ENCODE measurements at regions not wholly inside any gene's neighbourhood (a gene's known extent, or its start where the extent isn't known, plus 50 kb on each side); places are given as distances from the start of the nearest gene placed in this dataset.

DNA sequence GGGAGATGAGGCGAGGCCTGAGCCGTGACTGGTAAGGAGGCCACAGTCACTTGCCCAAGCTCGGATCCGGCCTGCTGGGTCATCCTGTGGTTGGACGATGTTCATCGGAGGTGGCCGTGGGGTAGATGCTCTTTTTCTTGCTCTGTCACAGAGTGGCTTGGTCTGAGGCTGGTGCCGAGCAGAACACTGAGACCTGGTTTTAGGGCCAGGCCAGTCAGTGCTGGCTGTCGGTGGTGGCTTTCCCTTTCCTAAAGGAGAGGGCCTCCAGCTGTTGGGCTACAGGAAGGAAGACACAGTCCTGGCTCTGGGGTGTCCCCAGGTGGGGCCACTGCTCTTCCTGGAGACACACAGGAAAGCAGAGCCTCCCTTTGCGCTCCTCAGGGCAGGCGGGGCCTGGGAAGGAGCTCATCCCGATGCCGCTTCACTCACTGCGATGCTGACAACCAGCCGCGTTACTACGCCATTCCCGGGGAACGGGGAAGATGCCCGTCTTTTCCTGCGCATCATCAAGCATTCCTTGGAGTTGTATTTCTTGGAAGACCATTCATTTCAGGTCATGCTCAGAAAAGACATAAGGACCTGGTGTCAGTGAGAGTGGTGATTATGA is 254.8 kb upstream of the IRX4 start:
- DNase-seq, result no peak

DNA sequence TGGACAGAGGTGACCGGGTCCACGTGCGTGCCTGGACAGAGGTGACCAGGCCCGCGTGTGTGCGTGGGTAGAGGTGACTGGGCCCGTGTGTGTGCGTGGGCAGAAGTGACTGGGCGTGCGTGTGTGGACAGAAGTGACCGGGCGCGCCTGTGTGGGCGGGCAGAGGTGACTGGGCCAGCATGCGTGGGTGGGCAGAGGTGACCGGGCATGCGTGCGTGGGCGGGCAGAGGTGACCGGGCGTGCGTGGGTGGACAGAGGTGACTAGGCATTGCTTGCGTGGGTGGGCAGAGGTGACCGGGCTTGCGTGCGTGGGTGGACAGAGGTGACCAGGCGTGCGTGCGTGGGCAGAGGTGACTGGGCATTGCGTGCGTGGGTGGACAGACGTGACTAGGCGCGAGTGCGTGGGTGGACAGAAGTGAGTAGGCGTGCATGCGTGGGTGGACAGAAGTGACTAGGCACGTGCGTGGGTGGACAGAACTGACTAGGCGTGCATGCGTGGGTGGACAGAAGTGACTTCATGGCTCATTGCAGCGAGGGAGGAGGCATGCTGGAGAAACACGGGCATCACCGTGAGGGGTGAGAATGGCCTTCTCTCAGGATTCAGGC is 254.1 kb upstream of the IRX4 start:
- DNase-seq, result no peak

DNA sequence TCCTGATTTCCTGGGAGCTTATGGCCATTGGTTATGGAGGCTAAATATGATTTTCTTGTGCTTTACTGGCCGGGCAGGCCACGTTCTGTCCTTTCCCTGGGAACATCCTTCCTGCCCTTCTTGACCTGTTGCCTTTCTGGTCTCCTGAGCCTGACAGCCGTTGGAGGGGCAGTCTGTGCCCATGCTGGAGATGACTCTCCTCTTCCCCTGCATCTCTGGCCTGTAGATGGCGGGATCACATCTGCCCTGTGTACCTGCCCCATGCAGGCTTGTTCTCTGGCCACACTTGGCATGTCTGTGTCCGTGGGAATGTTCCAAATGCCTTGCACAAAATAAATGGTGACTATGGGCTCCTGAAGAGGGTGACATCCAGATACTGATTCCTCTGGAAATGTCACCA is 253.1 kb upstream of the IRX4 start:
- DNase-seq, result no peak

DNA sequence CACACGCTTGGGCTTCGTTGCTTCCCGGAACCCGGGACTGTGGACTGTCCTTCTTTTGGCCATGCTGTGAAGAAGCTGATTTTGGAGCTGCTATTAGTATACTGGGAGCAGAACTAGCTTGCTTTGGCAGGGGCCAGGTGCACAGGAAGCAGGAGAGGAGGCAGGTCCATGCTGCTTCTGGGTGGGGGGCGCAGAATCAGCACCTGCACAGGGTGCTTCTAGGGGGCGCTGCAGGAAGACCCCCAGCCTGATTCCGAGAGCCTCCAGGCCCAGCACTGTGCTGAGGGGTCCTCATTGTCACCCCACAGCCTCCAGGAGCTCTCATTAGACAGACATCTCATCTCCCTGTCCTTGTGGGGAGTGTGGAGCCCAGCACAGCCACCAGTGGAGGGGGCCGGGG is 252.6 kb upstream of the IRX4 start:
- no peak for DNase-seq

DNA sequence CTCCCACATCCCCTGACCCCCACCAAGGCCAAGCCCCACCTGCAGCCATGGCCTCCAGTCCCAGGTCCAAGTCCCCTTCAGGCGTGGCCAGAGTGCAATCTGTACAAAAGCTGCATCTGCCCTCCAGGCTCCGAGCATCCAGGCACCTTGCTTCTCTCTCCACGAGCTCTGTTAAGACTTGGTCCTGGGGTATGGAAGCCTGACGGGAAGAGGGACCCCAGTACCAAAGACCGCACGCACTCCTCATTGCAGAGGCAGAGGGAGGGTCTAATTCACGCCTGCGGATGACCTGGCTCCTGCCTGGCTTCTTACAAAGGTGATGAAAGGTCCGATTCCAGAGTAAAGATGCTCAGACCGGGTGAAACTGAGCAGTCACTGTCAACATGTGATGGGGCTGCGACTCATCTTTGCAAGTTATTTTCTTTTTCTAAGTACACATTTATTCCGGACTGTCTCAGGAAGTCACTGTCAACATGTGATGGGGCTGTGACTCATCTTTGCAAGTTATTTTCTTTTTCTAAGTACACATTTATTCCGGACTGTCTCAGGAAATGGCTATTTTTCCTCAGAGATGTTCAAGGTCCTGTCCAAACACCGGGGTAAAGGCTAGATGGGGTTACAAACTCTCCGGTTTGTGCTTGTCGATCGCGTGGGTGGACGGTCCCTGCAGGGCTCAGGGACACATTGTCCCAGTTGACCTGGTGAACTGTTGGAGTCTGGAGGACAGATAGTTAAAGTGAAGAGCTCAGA is 252.0 kb upstream of the IRX4 start:
- DNase-seq, result no peak

DNA sequence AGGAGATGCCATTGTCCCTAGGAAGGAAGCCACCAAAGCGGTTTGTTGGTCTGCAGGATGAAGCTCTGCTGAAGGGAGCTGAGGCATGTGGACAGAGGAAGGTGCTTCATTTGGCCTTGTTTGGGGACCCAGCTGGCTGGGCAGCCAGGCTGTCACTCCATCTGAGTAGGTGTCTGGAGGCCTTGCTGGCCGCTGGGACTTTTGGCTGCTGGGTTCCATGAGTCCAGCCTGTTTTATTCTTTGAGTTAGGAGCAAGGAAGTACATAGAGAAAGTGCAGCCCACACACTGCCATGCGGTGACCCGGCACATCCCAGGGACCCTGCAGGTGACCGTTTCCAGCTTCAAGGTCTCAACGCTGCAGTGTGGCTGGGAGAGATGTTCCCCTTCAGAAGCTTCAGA is 251.2 kb upstream of the IRX4 start:
- DNase-seq, result no peak

DNA sequence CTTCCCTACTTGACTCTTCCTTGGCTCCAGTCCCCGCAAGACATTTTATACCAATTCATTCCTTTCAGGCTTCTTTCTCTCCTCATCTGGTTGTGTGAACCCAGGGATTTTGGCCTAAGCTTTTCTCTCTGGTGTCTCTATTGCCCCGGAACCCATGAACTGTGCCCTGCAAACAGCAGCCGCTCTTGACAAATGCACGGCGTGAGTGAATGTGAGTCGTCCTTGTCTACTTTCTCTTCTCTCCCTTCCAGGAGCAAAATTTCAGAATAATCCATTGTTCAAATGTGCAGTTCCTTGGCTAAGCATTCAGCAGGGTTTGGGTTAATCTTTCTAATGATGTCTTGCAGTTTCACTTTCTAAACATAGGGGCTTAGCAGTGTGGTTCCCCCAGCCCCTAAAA is 250.4 kb upstream of the IRX4 start:
- no peak for DNase-seq

DNA sequence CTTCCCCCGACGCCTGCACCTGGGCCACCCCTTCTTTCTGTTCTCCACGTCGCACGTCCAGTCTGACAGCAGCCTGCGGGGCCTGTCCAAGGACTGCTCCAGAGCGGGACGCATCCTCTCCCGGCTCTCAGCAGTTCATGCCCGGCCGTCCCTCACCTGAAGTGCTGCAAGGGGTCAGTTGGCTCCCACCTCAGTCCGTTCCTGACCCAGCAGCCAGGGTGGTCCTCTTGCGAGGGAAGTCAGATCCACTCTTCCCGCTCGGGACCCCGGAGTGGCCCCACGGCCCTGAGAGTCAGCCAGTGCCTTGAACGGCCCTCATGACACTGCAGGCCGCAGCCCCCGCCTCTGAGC is 249.7 kb upstream of the IRX4 start:
- DNase-seq, result no peak

DNA sequence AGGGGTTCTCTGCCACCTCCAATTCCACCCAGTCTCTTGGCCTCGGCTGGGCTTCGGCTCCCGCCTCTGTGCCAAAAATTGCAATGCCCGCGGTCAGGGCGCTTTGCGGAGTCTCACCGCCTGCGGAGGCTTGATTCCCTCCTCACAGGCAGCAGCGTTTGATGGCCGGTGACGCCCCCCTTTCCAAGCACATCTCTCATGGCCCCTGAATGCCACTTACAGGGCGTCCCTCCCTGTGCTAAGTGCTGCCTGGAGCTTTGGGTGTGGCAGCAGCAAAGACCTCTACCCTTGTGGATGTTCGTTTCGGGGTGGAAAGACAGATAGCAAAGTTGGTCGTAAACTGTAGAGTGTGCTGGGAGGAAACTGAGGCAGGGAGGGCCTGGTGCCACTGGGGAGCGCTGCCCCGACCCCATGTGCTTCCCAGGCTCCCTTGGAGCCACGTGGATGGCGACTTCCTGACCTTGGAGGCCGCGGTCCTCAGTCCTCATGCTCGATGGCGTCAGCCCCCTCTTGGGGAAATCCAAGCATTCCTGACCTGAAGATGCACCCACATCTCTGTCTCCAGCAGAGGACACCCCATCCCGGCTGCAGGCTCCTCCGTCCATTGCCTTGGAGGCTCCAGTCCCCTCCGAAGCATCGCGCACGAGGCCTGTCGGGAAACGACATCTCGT is 249.2 kb upstream of the IRX4 start:
- no peak for DNase-seq

DNA sequence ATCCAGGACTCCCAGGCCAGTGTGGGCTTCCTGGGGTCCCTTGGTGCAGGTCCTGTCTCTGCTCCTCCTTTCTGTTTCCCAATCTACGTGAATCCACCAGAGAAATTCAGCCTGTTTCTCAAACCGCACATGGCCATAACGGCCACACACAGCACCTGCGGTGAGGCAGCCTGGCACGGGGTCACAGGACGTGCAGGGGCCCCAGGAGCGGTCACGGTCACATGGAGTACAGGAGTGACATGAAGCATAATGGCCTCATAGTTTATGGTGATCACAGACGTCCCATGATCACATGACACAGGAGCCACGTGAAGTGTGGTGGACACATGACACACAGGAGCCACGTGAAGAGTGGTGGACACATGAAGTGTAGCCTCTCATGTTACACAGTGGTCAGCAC is 248.5 kb upstream of the IRX4 start:
- DNase-seq, result no peak

DNA sequence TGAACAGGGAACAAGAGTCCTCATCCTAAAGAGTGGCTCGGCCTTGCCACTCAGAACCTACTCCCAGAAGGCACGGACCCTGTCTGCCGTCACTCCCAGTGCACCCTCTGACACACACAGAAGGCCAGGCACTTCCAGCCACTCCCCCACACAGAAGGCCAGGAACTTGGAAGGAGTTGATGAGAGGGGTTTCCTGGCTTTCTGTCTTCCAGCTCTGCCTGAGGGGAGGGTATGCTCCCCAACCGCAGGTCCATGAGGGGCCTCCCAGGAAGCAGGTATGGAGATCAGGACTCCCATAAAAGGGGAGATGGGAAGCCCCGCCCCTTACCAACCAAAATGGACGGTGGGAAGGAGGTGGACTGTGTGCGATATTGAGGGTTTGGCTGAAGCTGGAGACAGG is 247.6 kb upstream of the IRX4 start:
- no peak for DNase-seq

DNA sequence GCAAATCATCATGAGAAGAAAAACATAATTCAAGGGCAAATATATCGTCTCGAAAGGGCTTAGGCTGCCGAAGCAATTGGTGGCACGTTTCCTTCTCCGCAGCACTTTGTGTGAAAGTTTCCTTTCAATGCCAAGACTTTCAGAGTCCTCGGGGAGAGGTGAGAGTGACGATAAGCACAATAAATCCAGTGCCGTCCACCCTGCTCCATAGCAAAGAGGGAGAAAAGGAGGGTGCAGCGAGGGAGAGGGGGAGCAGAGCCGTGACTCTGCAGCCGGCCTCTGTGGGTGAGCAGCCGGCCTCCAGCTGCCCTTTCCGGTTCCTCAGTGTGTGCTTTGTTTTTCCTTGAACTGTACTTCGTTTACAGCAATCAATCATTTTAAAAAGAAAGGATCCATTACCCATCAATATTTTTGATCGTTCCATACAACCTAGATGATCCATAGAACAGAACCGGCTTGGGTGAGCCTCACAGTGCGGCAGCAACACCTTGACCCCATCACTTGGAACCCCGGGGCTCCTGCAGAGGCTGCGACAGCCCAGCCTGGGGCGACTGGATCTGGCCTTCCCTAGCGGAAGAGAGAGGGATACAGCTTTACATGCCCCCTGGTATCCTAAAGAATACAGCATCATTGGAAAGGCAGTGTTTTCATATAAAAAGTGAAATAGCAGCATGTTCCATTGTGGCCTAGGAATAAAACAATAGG is 247.0 kb upstream of the IRX4 start:
- DNase-seq, result no peak

DNA sequence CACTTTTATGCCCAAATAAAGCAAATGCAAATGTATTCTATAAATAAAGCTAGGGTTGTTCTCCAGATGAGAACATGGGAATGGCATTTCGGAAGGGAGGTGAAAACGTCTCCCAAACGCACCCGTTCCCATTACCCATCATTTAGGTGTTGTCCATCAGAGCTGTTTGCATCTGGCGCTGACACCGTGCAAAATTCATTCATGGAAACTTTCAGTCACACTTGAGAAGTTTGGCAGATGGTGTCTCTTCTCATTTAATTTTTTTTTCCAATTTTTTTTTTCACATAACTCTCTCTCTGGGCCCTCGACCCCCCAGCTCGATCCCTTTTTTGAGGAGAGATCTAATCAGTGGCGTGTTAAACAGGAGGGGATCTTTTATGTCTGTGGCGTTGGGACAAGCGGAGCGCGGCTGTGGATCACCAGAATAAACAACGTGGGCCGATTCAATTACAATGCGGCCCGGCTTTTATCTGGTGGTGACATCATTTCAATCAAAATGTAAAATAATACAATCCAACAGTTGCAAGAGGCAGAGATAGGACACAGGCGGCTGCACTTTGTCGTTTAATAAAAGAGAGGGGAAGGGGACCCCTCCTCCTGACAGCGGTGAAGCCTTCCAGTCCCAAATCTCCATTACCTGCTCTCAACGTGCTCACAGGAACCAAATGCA is 246.1 kb upstream of the IRX4 start:
- DNase-seq, result no peak

DNA sequence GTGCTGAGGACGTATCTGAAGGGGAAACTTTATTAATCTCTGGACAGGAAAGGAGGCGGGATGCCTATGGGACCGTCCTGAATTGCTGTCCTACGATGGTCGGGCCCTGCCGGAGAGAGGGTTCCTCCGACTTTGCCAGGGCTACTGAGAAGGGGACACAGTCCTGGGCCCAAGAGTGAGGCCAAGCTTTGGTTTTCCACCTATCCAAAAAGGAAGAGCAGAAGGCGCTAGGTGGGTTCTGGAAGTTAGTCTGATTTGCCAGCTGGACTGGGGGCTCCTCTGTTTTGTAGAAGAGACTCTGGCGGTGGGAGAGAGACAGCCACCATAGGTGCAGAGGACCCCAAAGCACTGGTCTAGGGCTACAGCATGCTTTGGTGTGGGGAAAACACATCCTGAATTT is 243.8 kb upstream of the IRX4 start:
- DNase-seq, result no peak

DNA sequence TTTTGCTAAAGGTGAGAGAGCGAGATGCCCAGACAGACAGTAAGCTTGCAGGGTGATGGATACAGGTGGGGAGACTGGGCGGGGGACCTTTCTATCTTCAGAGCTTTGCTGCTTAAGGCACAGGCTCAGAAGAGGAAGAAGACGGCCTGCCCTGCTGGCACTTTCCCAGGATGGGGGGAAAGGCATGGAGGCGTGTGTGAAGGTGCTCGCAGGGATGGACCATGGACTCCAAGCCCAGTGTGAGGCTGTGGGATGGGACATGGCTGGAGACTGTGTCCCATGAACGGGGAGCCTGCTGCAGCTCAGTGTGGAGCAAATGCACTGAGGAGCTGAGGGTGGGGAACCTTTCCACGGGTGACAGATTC is 243.2 kb upstream of the IRX4 start:
- no peak for DNase-seq

DNA sequence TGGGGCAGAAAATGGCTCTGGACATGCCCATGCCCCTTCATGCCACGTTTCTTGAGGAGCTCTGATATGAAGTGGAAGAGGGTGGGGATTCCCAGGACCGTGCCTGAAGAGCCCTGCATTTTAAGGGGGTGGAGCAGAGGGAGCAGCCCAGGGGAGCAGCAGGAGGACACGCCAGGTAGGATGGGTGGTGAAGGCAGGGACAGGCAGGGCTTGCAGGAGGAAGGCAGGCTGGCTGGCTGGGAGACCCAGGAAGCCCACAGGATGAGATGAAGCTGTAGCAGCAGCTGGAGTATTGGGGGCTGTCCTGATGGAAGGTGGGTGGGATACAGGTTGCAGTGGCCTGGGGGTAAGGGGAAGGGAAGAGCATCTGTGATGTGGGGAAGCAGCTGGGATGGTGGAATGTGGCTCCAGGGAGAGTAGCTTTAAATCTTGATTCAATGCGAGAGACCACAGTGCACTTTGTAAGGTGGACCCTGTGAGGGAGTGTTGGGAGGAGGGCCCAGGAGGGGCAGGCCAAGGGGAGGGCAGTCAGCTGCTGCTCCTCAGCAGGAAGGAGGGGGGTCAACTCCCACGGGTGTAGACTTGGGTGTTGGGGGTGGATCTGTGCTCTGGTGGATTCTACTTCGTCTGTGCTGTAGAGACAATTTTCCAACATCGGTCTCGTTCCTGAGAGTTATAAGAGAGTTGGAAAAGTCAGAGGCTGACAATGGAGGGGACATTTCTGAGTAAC is 242.6 kb upstream of the IRX4 start:
- no peak for DNase-seq

DNA sequence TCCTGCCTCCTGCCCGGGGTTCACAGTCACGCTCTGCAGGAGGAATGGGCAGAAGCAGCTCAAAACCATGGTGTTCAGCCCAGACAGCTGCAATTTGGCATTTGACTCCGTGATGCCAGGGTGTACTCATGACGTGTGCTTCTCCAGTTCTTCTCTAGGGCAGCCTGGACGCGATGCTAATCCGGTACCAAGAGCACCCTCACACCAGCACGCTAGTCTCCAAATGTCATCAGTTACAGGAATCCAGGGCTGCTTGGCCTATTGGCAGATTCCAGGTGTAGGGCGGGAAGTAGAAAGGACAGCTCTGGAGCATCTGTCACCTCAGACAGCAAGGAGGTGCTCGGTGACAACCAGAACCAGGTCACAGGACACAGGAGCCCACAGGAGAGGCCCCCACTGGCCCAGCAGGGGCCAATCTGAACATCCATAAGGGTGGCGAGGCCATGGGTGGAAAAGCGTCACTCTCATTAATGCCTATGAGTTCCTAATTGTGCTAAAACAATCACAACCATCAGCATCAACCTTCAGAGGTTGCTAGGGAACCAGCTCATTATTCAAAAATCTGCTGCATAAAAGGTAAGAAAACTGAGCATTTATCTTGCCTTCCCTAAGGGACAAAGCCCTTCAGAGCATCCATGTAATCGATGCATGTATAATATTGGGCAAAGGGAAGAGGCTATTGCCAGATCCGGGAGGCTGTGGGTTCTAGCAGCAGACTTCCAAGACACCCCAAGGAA is 241.9 kb upstream of the IRX4 start:
- DNase-seq, result no peak

DNA sequence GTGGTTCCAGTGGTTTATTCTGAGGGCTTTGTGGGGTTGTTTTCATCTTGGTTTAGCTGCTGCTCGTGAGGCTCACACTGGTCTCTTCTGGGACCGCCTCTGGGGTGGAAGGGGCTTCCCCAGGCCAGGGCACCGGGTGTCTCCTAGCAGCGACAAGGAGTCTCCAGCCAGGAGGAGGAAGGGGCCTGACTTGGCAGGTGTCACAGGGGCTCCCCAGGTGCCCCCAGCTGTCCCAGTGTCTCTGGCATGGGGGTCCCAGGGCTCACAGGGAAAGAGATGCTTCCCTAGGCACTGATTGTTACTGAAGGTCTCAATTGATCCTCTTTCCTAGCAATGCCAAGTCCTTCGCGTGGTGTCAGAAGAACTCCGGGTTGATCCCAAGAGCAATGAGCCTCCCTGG is 241.1 kb upstream of the IRX4 start:
- no peak for DNase-seq

DNA sequence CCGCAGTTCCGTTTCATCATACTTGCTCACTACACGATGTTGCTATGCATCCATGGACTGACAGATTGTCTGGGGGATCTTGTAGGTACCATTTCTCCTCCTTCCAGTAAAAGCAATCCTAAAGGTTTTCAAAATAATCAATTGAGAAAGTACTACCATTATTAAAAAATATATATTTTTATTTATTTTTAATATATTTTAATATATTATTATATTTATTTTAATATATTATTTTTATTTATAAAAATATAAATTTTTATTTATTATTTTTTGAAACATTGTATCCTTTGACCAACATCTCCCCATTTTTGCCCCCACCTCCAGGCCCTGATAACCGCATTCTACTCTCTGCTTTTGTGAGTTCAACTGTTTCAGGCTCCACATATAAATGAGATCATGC is 237.6 kb upstream of the IRX4 start:
- no peak for DNase-seq

DNA sequence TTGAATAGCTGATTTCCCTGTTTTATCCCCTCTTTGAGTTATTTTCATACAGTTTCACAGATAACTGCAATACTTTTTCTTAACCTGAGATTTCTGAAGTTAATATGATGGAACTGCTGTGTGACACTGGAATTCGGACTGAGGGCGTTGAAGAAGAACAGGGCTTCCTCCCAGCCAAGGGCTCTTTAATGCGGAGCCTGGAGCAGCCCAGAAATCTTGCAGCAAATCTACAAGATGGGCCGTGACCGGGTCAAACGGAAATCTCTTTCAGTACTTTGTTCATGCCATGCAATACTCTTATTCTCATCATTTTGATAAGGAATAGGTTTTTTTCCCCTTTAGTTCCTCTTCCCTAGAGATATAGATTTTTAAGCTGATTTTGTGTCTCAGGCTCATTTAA is 236.8 kb upstream of the IRX4 start:
- DNase-seq, result no peak

DNA sequence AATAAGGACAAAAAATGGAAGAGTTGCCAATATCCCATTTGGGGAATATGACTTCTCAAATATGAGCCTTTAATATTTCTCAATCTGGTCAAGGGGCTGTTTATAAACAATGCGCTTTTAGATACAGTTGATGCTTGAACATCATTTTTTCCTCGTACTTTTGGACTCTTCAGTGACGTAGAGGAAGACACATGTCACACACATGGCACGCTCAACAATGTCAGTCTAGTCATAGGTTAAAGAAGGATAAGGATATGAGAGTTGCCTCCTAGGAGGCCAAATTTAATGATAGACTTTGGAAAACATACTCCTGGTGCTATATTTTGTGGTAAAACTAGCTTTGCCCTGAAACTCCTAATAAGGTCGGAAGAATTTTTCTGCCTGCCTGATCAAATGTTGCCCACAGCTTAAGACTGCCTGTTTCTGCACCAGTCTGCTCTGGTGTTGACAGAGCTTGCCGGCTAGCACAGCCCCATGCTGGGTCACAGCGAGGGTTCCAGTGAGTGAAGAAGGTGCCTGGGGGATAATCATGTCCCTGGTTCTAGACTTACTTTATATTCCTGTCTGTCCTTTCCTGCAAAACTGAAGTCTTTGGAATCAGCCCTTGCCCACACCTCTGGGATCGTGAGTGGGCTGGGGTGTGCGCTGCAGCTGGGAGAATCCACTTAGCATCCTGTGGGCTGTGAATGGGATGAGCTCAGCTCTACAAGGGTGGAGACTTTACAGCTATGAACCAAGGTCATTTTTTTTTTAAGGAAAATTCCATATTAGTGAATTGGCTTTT is 230.8 kb upstream of the IRX4 start:
- DNase-seq, result no peak
